H9 (cell line): ENCODE measurements at regions not wholly inside any gene's neighbourhood (a gene's known extent, or its start where the extent isn't known, plus 50 kb on each side); places are given as distances from the start of the nearest gene placed in this dataset.

ENCODE experiments used
- DNase-seq: peaks from one replicate; pipeline ENCODE4 v3.0.0-alpha.2; 2017
- H2AFZ ChIP-seq: one replicate; pipeline ENCODE4 v1.6.1; 2013; ENCODE audit warnings: mild to moderate bottlenecking, low read length, control low read depth, moderate library complexity
- H2AK5ac ChIP-seq: 2 replicates; pipeline ENCODE4 v1.6.1; 2013; ENCODE audit warnings: low read length, control low read depth, mixed read lengths; ENCODE audit not compliant: insufficient read length
- H2BK120ac ChIP-seq: one replicate; pipeline ENCODE4 v1.6.1; 2013; ENCODE audit warnings: low read depth, mild to moderate bottlenecking, low read length, control low read depth, inconsistent platforms; ENCODE audit not compliant: poor library complexity, severe bottlenecking
- H2BK12ac ChIP-seq: 2 replicates; pipeline ENCODE4 v1.6.1; 2013; ENCODE audit warnings: low read length, control low read depth, mixed read lengths, low read depth; ENCODE audit not compliant: insufficient read length
- H2BK15ac ChIP-seq: 2 replicates; pipeline ENCODE4 v1.6.1; 2013; ENCODE audit warnings: low read depth, low read length, control low read depth
- H2BK20ac ChIP-seq: one replicate; pipeline ENCODE4 v1.6.1; 2013; ENCODE audit warnings: low read depth, mild to moderate bottlenecking, low read length, control low read depth, inconsistent platforms; ENCODE audit not compliant: poor library complexity, severe bottlenecking
- H2BK5ac ChIP-seq: 2 replicates; pipeline ENCODE4 v1.6.1; 2013; ENCODE audit warnings: low read length, control low read depth, mixed read lengths; ENCODE audit not compliant: insufficient read length
- H3K14ac ChIP-seq: 2 replicates; pipeline ENCODE4 v1.6.1; 2013; ENCODE audit warnings: low read length, control low read depth; ENCODE audit not compliant: insufficient read depth
- H3K18ac ChIP-seq: 2 replicates; pipeline ENCODE4 v1.6.1; 2013; ENCODE audit warnings: low read depth, mild to moderate bottlenecking, mixed read lengths, low read length, control low read depth; ENCODE audit not compliant: insufficient read length
- H3K23ac ChIP-seq: 2 replicates; pipeline ENCODE4 v1.6.1; 2013; ENCODE audit warnings: low read length, control low read depth, mixed read lengths, low read depth; ENCODE audit not compliant: insufficient read length
- H3K23me2 ChIP-seq: 2 replicates; pipeline ENCODE4 v1.6.1; 2013; ENCODE audit warnings: low read depth, mild to moderate bottlenecking, mixed read lengths, low read length, control low read depth; ENCODE audit not compliant: insufficient read length, poor library complexity, severe bottlenecking
- H3K27ac ChIP-seq: 2 replicates; pipeline ENCODE4 v1.5.1; 2013; ENCODE audit warnings: low read length, control low read depth, mixed read lengths, low read depth; ENCODE audit not compliant: insufficient read length
- H3K27me3 ChIP-seq: 2 replicates; pipeline ENCODE4 v1.6.1; 2013; ENCODE audit warnings: low read length, control low read depth, inconsistent platforms; ENCODE audit not compliant: insufficient read depth
- H3K4ac ChIP-seq: 2 replicates; pipeline ENCODE4 v1.6.1; 2013; ENCODE audit warnings: low read depth, mild to moderate bottlenecking, control low read depth, inconsistent platforms, low read length, moderate library complexity
- H3K4me1 ChIP-seq: 2 replicates; pipeline ENCODE4 v1.6.1; 2013; ENCODE audit warnings: low read length, control low read depth, inconsistent platforms; ENCODE audit not compliant: insufficient read depth
- H3K4me2 ChIP-seq: 2 replicates; pipeline ENCODE4 v1.6.1; 2013; ENCODE audit warnings: low read length, control low read depth, mixed read lengths; ENCODE audit not compliant: insufficient read length, insufficient read depth
- H3K56ac ChIP-seq: 2 replicates; pipeline ENCODE4 v1.6.1; 2013; ENCODE audit warnings: low read depth, mild to moderate bottlenecking, mixed read lengths, low read length, control low read depth; ENCODE audit not compliant: insufficient read length
- H3K79me1 ChIP-seq: 2 replicates; pipeline ENCODE4 v1.6.1; 2013; ENCODE audit warnings: low read depth, mild to moderate bottlenecking, moderate library complexity, low read length, control low read depth, inconsistent platforms; ENCODE audit not compliant: insufficient read depth, poor library complexity, severe bottlenecking
- H3K79me2 ChIP-seq: 2 replicates; pipeline ENCODE4 v1.6.1; 2013; ENCODE audit warnings: low read length, control low read depth, inconsistent platforms; ENCODE audit not compliant: insufficient read depth
- H3K9ac ChIP-seq: 2 replicates; pipeline ENCODE4 v1.6.1; 2013; ENCODE audit warnings: low read length, control low read depth, mixed read lengths; ENCODE audit not compliant: insufficient read length; ENCODE audit errors: extremely low read depth
- H3K9me3 ChIP-seq: one replicate; pipeline ENCODE4 v1.6.1; 2013; ENCODE audit warnings: low read depth, low read length, inconsistent platforms; ENCODE audit not compliant: control insufficient read depth
- H3T11ph ChIP-seq: one replicate; pipeline ENCODE4 v1.6.1; 2013; ENCODE audit warnings: mild to moderate bottlenecking, low read length, control low read depth, inconsistent platforms
- H4K20me1 ChIP-seq: one replicate; pipeline ENCODE4 v1.6.1; 2013; ENCODE audit not compliant: control insufficient read depth, insufficient read length, insufficient read depth
- H4K5ac ChIP-seq: 2 replicates; pipeline ENCODE4 v1.6.1; 2013; ENCODE audit warnings: low read depth, mild to moderate bottlenecking, mixed read lengths, low read length, control low read depth; ENCODE audit not compliant: insufficient read length
- H4K8ac ChIP-seq: replicated peaks from 2 replicates; pipeline ENCODE4 v1.6.1; 2013; ENCODE audit warnings: low read length, control low read depth, mixed read lengths, low read depth; ENCODE audit not compliant: insufficient read length
- H4K91ac ChIP-seq: 2 replicates; pipeline ENCODE4 v1.6.1; 2013; ENCODE audit warnings: low read depth, mild to moderate bottlenecking, moderate library complexity, mixed read lengths, low read length, control low read depth; ENCODE audit not compliant: insufficient read length
- H3K27ac Mint-ChIP-seq, 3 experiments: 2 replicates in 2 of 3; 3 replicates in 1 of 3; pipeline ENCODE4 v1.8.0; 2020 to 2021; ENCODE audit warnings: mixed read lengths in 3 of 3, mild to moderate bottlenecking in 1 of 3, moderate library complexity in 1 of 3
- H3K27me3 Mint-ChIP-seq: 2 replicates; pipeline ENCODE4 v1.8.0; 2021; ENCODE audit warnings: low read depth, mild to moderate bottlenecking, moderate library complexity, mixed read lengths
- H3K36me3 Mint-ChIP-seq, 3 experiments: 2 replicates in 2 of 3; 3 replicates in 1 of 3; pipeline ENCODE4 v1.8.0; 2020 to 2021; ENCODE audit warnings: low read depth in 3 of 3, mixed read lengths in 3 of 3; ENCODE audit not compliant: insufficient read depth in 1 of 3
- H3K4me1 Mint-ChIP-seq, 2 experiments: 2 replicates each; pipeline ENCODE4 v1.8.0; 2020; ENCODE audit warnings: mixed read lengths in 2 of 2
- H3K4me3 Mint-ChIP-seq, 2 experiments: 2 replicates in 1 of 2; 3 replicates in 1 of 2; pipeline ENCODE4 v1.8.0; 2020 to 2021; ENCODE audit warnings: mild to moderate bottlenecking in 2 of 2, mixed read lengths in 2 of 2, moderate library complexity in 1 of 2
- H3K9me3 Mint-ChIP-seq, 2 experiments: 2 replicates in 1 of 2; 3 replicates in 1 of 2; pipeline ENCODE4 v1.8.0; 2020; ENCODE audit warnings: mild to moderate bottlenecking in 2 of 2, mixed read lengths in 2 of 2, moderate library complexity in 1 of 2
- WGBS: extraction: QIAGEN DNeasy Blood & Tissue Kit; methylation state at CpG from one replicate; pipeline ENCODE4 v1.1.7; 2013; ENCODE audit warnings: missing lambda C conversion rate, low lambda C conversion rate, mixed read lengths; ENCODE audit not compliant: insufficient read length; ENCODE audit errors: extremely low coverage; 5-methylcytosine and 5-hydroxymethylcytosine counted together
- TF ChIP-seq, protein P1 (sequence below): fragments of 200-600 bp; sonication (generic); conservative IDR thresholded peaks from 3 replicates; pipeline ENCODE4 v1.8.0; 2021; ENCODE audit warnings: antibody characterized with exemption, mild to moderate bottlenecking

DNA sequence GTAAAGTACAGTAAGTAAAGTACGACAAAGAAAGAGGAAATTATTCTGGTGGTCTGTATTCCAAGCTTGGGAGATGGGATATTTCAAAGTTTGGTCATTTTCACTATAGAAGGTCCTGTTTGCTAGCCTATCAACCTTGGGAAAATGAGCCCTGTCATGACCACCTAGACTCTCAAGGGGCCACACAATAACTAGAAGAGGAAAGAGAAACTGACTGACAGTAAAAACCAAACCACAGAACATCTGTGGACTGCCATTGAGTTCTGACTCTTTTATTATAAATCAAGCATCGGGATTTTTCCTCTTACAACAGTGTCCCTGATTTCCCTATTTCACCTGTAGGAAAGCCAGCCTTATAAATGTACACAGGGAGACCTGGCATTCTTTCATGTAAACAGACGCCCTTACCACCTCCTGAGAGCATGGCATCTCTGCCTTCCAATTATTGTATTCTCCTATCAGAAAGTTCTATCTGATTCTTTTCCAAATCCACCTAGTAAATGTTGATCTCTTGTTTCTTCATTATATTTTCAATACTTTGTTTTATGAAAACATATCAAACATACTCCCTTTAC is 80.0 kb downstream of the ZNF622 start:
- no peak for DNase-seq
- H3K4me2 ChIP-seq, result no peak overlapping the region
- H3K4ac ChIP-seq, result no peak overlapping the region
- no peak overlapping the region for H3T11ph ChIP-seq
- Mint-ChIP-seq H3K9me3 (no peaks in the 10 kb centered on the region), H3K4me3 (no peak overlapping the region), H3K36me3 (no peaks in the 10 kb centered on the region), H3K4me1 (peaks cover 0 to 7% of the 10 kb centered on the region in 2 experiments; a peak in 3 of 4 replicates), H3K27me3 (no peaks in the 10 kb centered on the region), H3K27ac (no peak overlapping the region)
- H2AK5ac ChIP-seq, result no peak overlapping the region
- H3K23ac ChIP-seq, result no peak overlapping the region
- H2BK5ac ChIP-seq, result no peak overlapping the region
- TF ChIP-seq, protein P1, sequence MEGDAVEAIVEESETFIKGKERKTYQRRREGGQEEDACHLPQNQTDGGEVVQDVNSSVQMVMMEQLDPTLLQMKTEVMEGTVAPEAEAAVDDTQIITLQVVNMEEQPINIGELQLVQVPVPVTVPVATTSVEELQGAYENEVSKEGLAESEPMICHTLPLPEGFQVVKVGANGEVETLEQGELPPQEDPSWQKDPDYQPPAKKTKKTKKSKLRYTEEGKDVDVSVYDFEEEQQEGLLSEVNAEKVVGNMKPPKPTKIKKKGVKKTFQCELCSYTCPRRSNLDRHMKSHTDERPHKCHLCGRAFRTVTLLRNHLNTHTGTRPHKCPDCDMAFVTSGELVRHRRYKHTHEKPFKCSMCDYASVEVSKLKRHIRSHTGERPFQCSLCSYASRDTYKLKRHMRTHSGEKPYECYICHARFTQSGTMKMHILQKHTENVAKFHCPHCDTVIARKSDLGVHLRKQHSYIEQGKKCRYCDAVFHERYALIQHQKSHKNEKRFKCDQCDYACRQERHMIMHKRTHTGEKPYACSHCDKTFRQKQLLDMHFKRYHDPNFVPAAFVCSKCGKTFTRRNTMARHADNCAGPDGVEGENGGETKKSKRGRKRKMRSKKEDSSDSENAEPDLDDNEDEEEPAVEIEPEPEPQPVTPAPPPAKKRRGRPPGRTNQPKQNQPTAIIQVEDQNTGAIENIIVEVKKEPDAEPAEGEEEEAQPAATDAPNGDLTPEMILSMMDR, result no peak
- H3K18ac ChIP-seq, result no peak overlapping the region
- H2BK20ac ChIP-seq, result no peak overlapping the region
- no peak overlapping the region for H4K5ac ChIP-seq
- no peaks in the 10 kb centered on the region for H3K23me2 ChIP-seq
- H3K9ac ChIP-seq, result no peak overlapping the region
- no peak overlapping the region for H2BK12ac ChIP-seq
- no CpG with 5 or more reads among the region's 3 CpGs for WGBS
- no peaks in the 10 kb centered on the region for H4K20me1 ChIP-seq
- no peaks in the 10 kb centered on the region for H3K9me3 ChIP-seq
- no peak overlapping the region for H4K8ac ChIP-seq
- no peak overlapping the region for H2BK15ac ChIP-seq
- no peaks in the 10 kb centered on the region for H3K4me1 ChIP-seq
- no peaks in the 10 kb centered on the region for H3K79me2 ChIP-seq
- no peak overlapping the region for H3K14ac ChIP-seq
- H3K27ac ChIP-seq, result no peak overlapping the region
- no peak overlapping the region for H2AFZ ChIP-seq
- no peak overlapping the region for H3K56ac ChIP-seq
- no peak overlapping the region for H4K91ac ChIP-seq
- H3K27me3 ChIP-seq, result no peaks in the 10 kb centered on the region
- H2BK120ac ChIP-seq, result no peak overlapping the region
- no peaks in the 10 kb centered on the region for H3K79me1 ChIP-seq
